ENCODE measurements at regions not wholly inside any gene's neighbourhood (a gene's known extent, or its start where the extent isn't known, plus 50 kb on each side); places are given as distances from the start of the nearest gene placed in this dataset.

DNA sequence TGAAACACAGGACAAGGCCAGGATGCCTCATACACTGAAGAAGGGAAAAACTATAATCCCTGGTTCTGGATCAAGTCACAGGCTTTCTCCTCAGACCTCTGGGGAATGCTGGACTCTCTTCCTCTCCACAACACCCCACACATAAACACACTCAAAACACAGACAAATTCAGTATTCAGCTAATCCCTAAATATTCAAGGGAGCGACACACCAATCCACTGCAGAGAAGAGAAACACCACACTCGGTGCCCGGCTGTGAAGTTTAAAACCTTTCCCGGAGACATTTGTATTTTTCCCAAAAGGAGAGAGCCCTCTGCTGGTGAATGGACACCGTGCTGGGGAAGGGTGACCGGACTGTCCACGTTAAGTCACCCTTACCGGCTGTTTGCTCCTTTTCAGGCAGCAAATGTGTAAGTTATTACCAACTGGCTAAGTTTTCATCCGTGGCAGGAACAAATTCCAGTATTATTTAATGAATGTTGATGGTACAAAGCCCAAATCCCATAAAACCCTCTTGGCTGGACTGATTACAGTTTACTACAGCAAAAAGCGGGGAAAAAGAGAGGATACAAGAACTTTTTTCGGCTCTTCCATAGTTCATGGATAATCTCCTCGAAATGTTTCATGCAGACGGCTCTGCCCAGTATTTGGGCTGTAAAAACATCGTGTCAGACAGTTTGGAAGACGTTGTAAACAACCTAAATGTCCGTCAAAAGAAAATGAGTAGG, 130.9 kb upstream of the SLC30A5 start:
- Mint-ChIP-seq H3K27me3 (no peaks in the 10 kb centered on the region), H3K4me3 (no peak overlapping the region), H3K27ac (no peak overlapping the region), H3K9me3 (no peaks in the 10 kb centered on the region), H3K36me3 (ENCODE audit: low read depth) (no peaks in the 10 kb centered on the region), H3K4me1 (no peaks in the 10 kb centered on the region)
- CTCF ChIA-PET = no interaction called here
- peak; percentile 9 for DNase-seq
- POLR2A ChIA-PET = no interaction called here

DNA sequence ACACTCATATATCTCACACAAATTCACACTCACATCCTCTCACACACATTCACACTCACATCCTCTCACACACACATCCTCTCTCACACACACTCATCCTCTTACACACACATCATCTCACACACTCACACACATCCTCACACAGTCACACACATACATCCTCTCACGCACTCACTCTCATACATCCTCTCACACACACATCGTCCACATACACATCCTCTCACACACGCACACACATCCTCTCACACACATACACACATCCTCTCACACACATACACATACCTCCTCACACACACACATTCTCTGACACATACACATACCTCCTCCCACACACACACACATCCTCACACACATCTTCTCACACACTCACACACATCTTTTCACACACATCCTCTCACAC, 129.1 kb upstream of the SLC30A5 start:
- DNase-seq = no peak
- H3K27me3 Mint-ChIP-seq = no peaks in the 10 kb centered on the region
- no peaks in the 10 kb centered on the region for H3K36me3 Mint-ChIP-seq (ENCODE audit: low read depth)
- H3K9me3 Mint-ChIP-seq = no peaks in the 10 kb centered on the region
- no peak overlapping the region for H3K4me3 Mint-ChIP-seq
- POLR2A ChIA-PET = no interaction called here
- H3K27ac Mint-ChIP-seq = no peak overlapping the region
- H3K4me1 Mint-ChIP-seq = no peaks in the 10 kb centered on the region
- CTCF ChIA-PET = no interaction called here

DNA sequence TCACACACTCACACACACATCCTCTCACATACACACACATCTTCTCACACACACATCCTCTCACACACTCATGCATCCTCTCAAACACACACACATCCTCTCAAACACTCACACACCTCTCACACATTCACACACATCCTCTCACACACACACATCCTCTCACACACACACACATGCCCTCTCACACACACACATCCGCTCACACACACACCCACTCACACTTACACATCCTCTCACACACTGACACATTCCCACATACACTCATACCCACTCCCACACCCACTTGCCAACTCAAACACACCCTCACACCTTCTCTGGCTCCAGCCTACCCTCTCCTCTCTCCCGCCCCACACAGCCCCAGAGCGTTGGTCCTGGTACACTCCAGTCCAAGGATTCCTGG, 127.9 kb upstream of the SLC30A5 start:
- Mint-ChIP-seq H3K36me3 (ENCODE audit: low read depth) (no peaks in the 10 kb centered on the region), H3K27me3 (peaks cover 2% of the 10 kb centered on the region), H3K4me3 (no peak overlapping the region), H3K27ac (no peak overlapping the region), H3K4me1 (no peaks in the 10 kb centered on the region), H3K9me3 (no peaks in the 10 kb centered on the region)
- DNase-seq = no peak
- CTCF ChIA-PET = no interaction called here
- POLR2A ChIA-PET = no interaction called here

DNA sequence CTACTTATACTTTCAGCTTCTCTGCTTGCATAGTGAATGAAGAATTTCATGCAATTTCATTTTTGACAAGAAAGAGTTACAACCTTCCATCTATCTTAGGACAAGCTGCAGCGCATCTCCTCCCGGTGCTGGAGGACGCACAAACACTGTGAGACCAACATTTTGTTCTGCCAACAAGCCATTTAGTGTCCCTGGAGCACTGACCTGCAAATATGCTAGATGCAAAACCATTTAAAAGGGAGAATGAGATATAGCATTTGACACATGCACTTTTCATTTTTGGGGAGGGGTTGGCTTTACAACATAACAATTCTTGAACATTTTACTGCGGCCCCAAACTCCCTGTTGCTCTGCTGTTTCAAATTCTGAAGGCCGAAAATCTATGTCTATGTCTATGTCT, 127.2 kb upstream of the SLC30A5 start:
- H3K36me3 Mint-ChIP-seq (ENCODE audit: low read depth) = no peaks in the 10 kb centered on the region
- H3K27ac Mint-ChIP-seq = no peak overlapping the region
- CTCF ChIA-PET = no interaction called here
- POLR2A ChIA-PET = no interaction called here
- peaks cover 2% of the 10 kb centered on the region for H3K27me3 Mint-ChIP-seq
- no peak for DNase-seq
- H3K4me1 Mint-ChIP-seq = no peaks in the 10 kb centered on the region
- no peaks in the 10 kb centered on the region for H3K9me3 Mint-ChIP-seq
- H3K4me3 Mint-ChIP-seq = no peak overlapping the region

DNA sequence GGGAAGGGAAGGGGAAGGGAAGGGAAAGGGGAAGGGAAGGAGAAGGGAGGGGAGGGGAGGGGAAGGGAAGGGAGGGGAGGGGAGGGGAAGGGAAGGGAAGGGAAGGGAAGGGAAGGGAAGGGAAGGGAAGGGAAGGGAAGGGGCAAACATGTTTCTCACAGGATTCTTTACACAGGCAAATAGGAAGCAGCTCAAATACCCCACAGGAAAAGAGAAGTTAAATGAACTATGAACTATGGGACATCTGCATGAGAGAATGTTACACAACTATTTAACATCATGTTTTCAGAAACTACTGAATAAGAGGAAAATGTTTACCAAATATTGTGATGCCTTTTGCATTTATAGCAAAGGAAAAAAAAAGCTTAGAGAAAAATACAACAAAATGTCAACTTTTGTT, 125.4 kb upstream of the SLC30A5 start:
- Mint-ChIP-seq H3K4me3 (no peak overlapping the region), H3K27me3 (peaks cover 8% of the 10 kb centered on the region), H3K27ac (no peak overlapping the region), H3K4me1 (no peaks in the 10 kb centered on the region), H3K36me3 (ENCODE audit: low read depth) (no peaks in the 10 kb centered on the region), H3K9me3 (peaks cover 3% of the 10 kb centered on the region)
- no peak for DNase-seq
- ChIA-PET CTCF (interaction anchor here (0.7 kb wide), 2 partner anchors 13 to 115 kb away, joined by 3 read pairs; no protein-coding TSS in a partner anchor), POLR2A (no interaction called here)

DNA sequence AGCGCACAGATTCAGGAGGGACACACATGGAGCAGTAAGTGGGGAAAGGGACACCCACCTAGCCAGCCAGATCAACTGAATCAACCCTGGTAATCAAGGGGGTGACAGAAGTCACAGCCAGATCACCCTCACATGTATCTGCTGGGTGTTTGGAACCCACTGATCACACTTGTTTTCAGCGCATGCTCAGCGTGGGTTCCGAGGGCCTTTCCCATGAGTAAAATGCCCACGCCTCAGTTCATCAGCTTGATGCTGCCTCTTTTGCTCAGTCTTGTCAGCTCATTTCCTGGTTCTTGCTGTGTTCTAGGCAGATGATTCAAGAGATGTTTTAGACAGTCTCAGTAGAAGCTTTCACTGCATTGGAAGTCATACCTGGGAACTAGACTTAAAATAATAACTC, 123.2 kb upstream of the SLC30A5 start:
- Mint-ChIP-seq H3K4me3 (no peak overlapping the region), H3K36me3 (ENCODE audit: low read depth) (no peaks in the 10 kb centered on the region), H3K27ac (no peak overlapping the region), H3K4me1 (no peaks in the 10 kb centered on the region), H3K9me3 (peaks cover 7% of the 10 kb centered on the region), H3K27me3 (peaks cover 8% of the 10 kb centered on the region)
- no peak for DNase-seq
- ChIA-PET CTCF (interaction anchor here (0.5 kb wide), 1 partner anchor 1135 kb away, joined by 4 read pairs; no protein-coding TSS in a partner anchor), POLR2A (no interaction called here)

DNA sequence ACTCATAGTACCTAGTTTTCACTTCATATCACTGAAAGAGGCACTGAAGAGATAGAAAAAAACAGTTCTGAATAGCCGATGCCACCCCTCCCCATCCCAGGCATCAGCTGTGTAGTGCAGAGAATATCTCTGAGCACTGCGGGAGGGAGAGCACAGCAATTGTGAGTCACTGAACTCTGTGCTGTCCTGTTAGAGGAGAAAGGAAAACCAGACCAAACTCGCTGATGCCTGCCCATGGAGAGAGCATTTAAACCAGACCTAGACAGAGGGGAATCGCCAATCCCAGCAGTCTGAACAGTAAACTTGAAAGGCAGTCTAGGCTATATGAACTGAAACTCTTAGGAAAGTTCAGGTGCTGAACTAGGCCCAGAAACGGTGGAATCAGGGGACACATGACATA, 120.1 kb upstream of the SLC30A5 start:
- H3K27me3 Mint-ChIP-seq = peaks cover 13% of the 10 kb centered on the region
- no peaks in the 10 kb centered on the region for H3K4me1 Mint-ChIP-seq
- H3K36me3 Mint-ChIP-seq (ENCODE audit: low read depth) = no peaks in the 10 kb centered on the region
- H3K9me3 Mint-ChIP-seq = peaks cover 12% of the 10 kb centered on the region
- no peak for DNase-seq
- POLR2A ChIA-PET = no interaction called here
- no peak overlapping the region for H3K27ac Mint-ChIP-seq
- H3K4me3 Mint-ChIP-seq = no peak overlapping the region
- CTCF ChIA-PET = no interaction called here

DNA sequence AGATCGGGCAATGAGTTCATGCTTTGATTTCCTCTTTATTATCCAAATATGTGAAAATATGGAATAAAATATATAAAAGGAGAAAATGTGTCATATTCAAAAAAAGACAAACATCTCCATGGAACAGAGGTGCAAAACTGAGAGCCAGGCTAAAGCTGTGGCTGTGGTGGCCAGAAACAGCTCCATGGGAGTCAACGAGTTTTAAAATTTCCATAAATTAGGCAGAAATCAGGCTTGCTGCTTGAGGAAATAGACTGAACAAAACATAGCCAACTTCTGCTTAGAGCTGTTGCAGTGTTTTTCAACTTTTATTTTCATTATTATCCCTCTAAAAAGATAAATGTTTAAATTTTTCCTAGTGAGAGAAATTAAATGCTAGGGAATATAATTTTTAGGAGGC, 110.8 kb upstream of the SLC30A5 start:
- no peak overlapping the region for H3K27ac Mint-ChIP-seq
- ChIA-PET POLR2A (no interaction called here), CTCF (no interaction called here)
- H3K36me3 Mint-ChIP-seq (ENCODE audit: low read depth) = no peaks in the 10 kb centered on the region
- peaks cover 15% of the 10 kb centered on the region for H3K27me3 Mint-ChIP-seq
- no peak for DNase-seq
- no peaks in the 10 kb centered on the region for H3K9me3 Mint-ChIP-seq
- no peaks in the 10 kb centered on the region for H3K4me1 Mint-ChIP-seq
- no peak overlapping the region for H3K4me3 Mint-ChIP-seq

DNA sequence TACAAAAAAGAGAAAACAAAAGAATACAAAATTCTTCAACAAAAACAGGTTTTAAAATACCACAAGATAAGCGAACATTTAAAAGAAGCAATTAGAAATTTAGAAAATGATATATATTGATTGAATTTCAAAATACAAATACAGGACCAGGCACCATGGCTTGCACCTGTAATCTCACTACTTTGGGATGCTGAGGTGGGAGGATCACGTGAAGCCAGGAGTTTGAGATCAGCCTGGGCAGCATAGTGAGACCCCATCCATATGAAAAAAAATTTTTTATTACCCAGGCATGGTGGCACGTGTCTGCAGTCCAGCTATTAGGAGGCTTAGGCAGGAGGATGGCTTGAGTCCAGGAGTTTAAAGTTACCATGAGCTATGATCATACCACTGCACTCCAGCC, 109.9 kb upstream of the SLC30A5 start:
- CTCF ChIA-PET = no interaction called here
- H3K36me3 Mint-ChIP-seq (ENCODE audit: low read depth) = no peaks in the 10 kb centered on the region
- DNase-seq = no peak
- H3K27ac Mint-ChIP-seq = no peak overlapping the region
- H3K4me3 Mint-ChIP-seq = no peak overlapping the region
- no peaks in the 10 kb centered on the region for H3K9me3 Mint-ChIP-seq
- peaks cover 12% of the 10 kb centered on the region for H3K27me3 Mint-ChIP-seq
- H3K4me1 Mint-ChIP-seq = no peaks in the 10 kb centered on the region
- POLR2A ChIA-PET = no interaction called here

DNA sequence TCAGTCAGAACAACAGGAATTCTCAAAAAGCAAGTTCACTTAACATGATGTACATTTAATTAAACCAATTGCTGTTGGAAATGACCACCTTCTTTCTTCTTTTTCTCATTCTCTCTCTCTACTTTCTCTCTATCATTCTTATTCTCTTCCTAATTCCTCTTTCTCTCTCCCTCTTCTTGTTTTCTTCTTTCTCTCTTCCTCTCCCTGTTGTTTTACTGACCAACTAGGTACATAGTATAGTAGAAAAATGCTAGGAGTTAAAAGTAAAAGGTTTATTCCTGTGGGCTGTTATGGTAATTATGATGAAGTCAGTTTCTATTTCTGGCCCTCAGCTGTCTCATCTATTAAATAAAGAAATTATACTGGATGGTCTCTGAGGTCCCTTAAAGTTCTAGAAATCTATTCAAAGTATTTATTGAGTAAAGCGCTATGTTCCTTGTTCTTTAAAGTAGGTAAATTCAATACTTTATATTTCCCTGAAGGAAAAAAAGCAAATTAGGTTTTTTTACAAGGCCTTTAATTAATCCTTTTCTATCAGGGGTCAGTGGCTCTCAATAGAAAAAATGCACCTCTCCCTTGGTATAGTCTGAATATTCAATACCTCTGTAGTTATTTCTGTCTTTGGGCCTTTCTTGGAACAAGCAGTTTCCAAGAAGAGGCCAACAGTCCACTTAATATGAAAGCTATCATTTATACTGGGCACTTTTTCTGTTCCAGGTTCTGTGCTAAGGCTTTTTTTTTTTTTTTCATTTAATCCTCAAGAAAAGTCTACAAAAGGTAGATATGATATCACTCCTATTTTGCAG, 102.3 kb upstream of the SLC30A5 start:
- Mint-ChIP-seq H3K9me3 (no peaks in the 10 kb centered on the region), H3K4me1 (peaks cover 9% of the 10 kb centered on the region), H3K36me3 (ENCODE audit: low read depth) (no peaks in the 10 kb centered on the region), H3K27ac (no peak overlapping the region), H3K4me3 (no peak overlapping the region), H3K27me3 (no peaks in the 10 kb centered on the region)
- no peak for DNase-seq
- ChIA-PET CTCF (no interaction called here), POLR2A (no interaction called here)

DNA sequence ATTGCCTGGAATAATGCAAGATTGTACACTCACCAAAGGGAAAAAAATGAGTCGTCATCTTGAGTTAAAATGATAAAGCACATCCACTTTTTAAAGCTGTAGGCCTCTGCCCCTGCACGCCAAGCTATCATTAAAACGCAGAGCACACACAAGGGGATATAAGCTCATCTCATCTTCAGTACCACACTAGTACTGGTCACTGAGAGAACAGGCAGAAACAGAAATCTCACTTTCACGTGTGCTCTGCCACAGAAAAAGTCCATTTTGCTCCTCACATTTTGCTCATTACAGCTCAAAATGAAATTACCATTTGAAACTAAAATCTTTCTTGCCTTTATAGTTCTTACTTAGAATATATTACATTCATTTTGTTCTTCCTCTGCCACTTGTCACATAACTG, 99.2 kb upstream of the SLC30A5 start:
- DNase-seq = no peak
- Mint-ChIP-seq H3K27ac (no peak overlapping the region), H3K36me3 (ENCODE audit: low read depth) (no peaks in the 10 kb centered on the region), H3K4me1 (peaks cover 9% of the 10 kb centered on the region), H3K27me3 (no peaks in the 10 kb centered on the region), H3K9me3 (no peaks in the 10 kb centered on the region), H3K4me3 (no peak overlapping the region)
- POLR2A ChIA-PET = interaction anchor here (0.5 kb wide), 1 partner anchor 380 kb away, joined by 3 read pairs; no protein-coding TSS in a partner anchor
- CTCF ChIA-PET = interaction anchor here (0.6 kb wide), 1 partner anchor 503 kb away, joined by 4 read pairs; no protein-coding TSS in a partner anchor

DNA sequence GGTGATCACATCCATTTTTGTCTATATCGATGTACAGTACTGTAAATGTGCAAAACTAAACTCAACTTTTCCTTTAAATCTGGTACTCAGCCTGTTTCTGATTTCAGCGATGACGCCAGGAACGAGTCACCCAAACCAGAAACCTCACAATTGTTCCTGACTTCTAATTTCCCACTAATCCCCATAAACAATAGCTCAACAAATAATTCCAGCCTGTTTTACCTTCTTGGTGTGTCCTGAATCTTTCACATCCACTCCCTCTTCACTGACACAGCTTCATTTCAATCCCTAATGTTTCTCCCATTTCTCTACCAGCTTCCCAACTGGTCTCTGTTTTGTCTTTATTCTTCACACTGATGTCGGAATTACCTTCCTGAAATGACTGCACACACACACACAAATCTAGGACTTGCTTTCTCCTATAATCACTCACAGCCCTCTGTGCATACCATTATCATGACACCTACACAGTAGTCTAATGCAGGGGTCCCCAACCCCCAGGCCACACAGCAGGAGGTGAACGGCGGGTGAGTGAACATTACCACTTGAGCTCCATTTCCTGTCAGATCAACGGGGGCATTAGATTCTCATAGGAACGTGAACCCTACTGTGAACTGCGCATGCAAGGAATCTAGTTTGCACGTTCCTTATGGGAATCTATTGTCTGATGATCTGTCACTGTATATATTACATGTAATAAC, 97.8 kb upstream of the SLC30A5 start:
- H3K9me3 Mint-ChIP-seq = no peaks in the 10 kb centered on the region
- DNase-seq = no peak
- CTCF ChIA-PET = no interaction called here
- H3K36me3 Mint-ChIP-seq (ENCODE audit: low read depth) = no peaks in the 10 kb centered on the region
- no peak overlapping the region for H3K27ac Mint-ChIP-seq
- POLR2A ChIA-PET = no interaction called here
- H3K4me3 Mint-ChIP-seq = no peak overlapping the region
- H3K27me3 Mint-ChIP-seq = no peaks in the 10 kb centered on the region
- H3K4me1 Mint-ChIP-seq = peaks cover 9% of the 10 kb centered on the region

DNA sequence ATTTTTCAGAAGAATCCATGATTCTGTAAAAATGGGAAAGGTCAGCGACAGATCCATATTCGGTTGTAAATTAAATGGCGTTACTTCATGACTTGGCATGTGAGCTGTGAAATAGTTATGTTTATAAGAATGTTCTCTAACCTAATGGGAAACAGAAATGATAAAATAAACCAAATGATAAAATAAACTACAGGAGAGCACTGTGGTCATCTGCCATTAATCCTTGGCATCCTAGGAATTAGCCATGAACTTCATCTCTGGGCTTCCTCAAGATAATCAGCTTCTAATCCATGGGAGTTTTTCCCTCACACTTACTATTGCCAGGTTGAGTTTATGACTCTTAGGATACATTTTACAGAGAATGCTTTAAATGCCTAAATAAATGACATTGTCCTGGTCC, 94.6 kb upstream of the SLC30A5 start:
- DNase-seq = no peak
- no peaks in the 10 kb centered on the region for H3K9me3 Mint-ChIP-seq
- no peaks in the 10 kb centered on the region for H3K36me3 Mint-ChIP-seq (ENCODE audit: low read depth)
- H3K27me3 Mint-ChIP-seq = peaks cover 3% of the 10 kb centered on the region
- H3K4me1 Mint-ChIP-seq = peaks cover 9% of the 10 kb centered on the region
- H3K27ac Mint-ChIP-seq = no peak overlapping the region
- POLR2A ChIA-PET = no interaction called here
- H3K4me3 Mint-ChIP-seq = no peak overlapping the region
- CTCF ChIA-PET = no interaction called here

Measured in activated CD4-positive, alpha-beta T cell treated with anti-CD3 and anti-CD28 coated beads, Interleukin-2, amount 10 ng/mL, durations not matched to agents 7 days and 5 days (primary cell).